ENCODE measurements at regions not wholly inside any gene's neighbourhood (a gene's known extent, or its start where the extent isn't known, plus 50 kb on each side); places are given as distances from the start of the nearest gene placed in this dataset.
"Not testable (repeated sequence)": the region's sequence is repeated elsewhere in the genome, so short reads cannot be mapped to it uniquely, and the experiment has no call there.

DNA sequence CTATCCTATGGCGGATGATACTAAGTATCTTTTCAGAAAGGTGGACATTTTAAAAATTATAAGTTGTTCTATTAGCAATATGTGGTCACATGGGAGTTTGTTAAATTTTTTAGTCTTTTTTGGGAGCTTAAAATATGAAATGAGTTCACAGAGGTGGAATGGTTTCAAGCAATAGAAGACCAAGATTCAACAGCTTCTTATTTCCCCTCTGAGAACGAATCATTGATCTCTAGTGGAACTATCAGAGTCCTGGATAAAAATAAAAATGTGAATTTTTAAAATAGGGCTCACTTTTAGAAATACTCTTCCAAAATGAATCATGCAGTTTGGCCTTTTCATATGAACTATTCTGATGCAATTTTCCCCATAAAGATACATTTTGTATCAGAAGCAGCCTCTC is 467.7 kb upstream of the KLF6 start:
- DNase-seq: no peak

DNA sequence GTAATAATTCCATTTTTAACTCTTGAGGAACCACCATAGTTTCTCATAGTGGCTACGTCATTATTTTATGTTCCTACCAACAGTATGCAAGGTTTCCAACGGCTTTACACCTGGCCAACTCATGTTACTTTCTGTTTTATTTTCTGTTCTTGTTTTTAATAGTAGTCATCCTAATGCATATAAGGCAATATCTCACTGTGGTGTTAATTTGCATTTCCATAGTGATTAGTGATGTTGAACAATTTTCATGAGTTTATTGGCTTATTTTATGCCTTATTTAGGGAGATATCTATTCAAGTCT is 465.5 kb upstream of the KLF6 start:
- DNase-seq: no peak

GRCh38 chr10:4249841-4250586 is 465.0 kb upstream of the KLF6 start:
- no peak for DNase-seq

DNA sequence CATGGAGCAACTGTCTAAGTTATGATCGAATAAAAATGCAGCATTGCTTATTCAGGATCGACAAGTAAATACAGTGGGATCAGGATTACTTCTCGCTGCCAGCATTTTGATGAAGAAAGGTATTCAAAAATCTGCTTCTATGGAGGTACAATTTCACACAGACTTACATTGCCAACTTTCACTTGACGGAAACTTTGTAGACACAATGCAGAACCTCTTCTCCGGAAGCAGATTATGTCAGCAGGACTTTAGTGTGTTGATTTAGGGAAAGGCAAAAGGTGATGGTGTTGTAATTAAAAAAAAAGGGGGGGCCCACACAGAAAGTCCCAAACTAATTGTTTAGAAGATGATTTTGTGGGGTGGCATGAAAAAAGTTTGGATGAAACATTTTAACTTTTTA is 462.4 kb upstream of the KLF6 start:
- no peak for DNase-seq

GRCh38 chr10:4246881-4247358 is 461.9 kb upstream of the KLF6 start:
- DNase-seq: no peak

DNA sequence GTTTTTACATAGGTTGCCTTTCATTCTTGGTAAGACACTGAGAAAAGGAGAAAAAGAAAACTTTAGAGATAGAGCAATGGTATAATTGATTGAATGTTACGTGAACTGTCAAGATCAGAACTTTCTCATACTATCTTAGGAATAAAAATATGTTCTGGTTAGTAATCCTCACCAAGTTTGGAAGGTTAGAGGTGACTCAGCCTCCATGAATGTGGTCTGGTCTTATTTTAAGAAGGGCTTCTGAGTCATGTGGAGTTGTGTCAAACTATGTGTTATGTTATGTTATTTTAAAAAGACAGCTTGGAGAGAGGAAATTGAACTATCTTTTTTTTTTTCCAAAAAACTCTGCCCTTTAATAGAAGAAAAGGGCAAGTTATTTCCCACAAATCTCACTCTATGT is 458.6 kb upstream of the KLF6 start:
- no peak for DNase-seq

DNA sequence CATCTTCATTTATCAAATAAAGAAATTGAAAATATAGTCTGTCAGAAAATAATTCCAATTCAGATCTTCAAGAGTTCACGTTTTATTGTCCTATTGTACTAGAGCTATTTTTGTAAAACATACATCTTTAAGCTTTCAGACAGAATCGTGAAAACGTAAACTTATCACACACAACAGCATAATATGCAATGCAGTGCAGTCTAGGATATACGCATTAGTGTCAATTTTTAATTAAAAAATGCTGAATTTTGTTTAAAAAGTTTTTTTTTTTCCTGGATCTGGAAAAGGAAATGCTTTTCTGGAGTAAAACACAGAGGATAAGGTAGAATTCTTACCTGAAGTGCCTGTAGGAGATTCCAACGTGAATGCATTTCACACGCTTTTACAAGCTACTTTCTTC is 458.2 kb upstream of the KLF6 start:
- no peak for DNase-seq

DNA sequence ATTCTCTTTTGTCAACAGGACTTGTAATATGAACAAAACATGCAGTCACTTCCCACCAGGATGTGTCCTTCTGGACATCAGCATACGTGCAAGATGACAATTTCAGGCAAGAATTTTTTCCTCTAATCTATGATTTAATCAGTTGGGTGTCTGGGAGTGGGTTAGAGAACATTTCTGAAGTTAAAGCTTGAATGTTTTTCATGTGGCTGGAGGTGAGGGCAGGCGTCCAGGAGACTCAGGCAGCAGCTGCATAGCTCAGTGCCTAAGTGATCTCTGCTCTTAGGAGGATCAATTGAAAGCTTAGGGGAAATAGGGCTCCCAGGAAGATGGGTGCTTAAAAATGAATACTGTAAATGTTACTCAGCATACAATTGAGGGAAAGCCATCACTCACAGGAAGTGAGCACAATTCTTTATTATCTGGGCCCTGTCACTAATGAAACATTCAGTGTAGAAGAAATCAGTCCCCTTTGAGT is 457.6 kb upstream of the KLF6 start:
- no peak for DNase-seq

GRCh38 chr10:4241724-4242345 is 456.8 kb upstream of the KLF6 start:
- DNase-seq: no peak

- DNase-seq: no peak
These were observed 455.7 kb upstream of the KLF6 start for GRCh38 chr10:4240608-4241197.

- DNase-seq: no peak
These were observed 454.2 kb upstream of the KLF6 start for GRCh38 chr10:4239186-4239585.

- not testable (repeated sequence) for DNase-seq
These were observed 451.9 kb upstream of the KLF6 start for GRCh38 chr10:4236905-4237304.

- no peak for DNase-seq
These were observed 449.7 kb upstream of the KLF6 start for GRCh38 chr10:4234661-4235060.

DNA sequence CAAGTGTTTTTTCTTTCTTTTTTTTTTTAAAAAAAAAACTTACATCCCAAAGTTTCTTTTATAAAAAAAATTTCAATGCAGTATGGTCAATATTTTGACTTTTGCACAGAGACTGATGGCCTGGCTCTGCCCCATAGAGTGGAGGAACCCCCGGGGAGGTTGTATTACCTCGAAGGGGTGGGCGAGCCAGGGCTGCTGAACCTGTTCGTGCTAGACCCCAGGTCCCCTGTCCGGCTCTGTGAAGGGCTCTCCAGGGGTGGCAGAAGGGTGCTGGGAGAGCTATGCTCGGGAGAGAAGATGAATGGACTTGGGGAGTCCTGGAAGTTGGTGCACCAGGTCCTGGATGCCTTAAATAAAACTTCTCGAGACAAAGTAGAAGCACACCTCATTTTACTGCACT is 446.4 kb upstream of the KLF6 start:
- no peak for DNase-seq

GRCh38 chr10:4230036-4230435 is 445.0 kb upstream of the KLF6 start:
- no peak for DNase-seq

GRCh38 chr10:4229106-4229505 is 444.1 kb upstream of the KLF6 start:
- DNase-seq: no peak

- no peak for DNase-seq
These were observed 442.6 kb upstream of the KLF6 start for GRCh38 chr10:4227586-4227985.

- DNase-seq: no peak
These were observed 442.0 kb upstream of the KLF6 start for GRCh38 chr10:4226941-4227540.

DNA sequence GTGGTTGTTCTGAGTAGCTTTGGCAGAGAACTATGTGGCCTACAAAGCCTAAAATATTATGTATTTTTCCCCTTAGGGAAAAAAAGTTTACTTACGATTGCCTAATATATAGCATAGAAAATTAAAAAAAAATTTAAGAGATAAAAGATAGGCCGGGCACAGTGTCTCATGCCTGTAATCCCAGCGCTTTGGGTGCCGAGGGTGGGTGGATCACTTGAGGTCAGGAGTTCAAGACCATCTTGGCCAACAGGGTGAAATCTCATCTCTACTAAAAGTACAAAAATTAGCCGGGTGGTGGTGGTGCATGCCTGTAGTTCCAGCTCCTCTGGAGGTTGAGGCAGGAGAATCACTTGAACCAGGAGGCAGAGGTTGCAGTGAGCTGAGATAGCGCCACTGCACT is 439.2 kb upstream of the KLF6 start:
- DNase-seq: no peak

GRCh38 chr10:4221310-4221709 is 436.3 kb upstream of the KLF6 start:
- DNase-seq: not testable (repeated sequence)

- no peak for DNase-seq
These were observed 434.9 kb upstream of the KLF6 start for GRCh38 chr10:4219901-4220300.

DNA sequence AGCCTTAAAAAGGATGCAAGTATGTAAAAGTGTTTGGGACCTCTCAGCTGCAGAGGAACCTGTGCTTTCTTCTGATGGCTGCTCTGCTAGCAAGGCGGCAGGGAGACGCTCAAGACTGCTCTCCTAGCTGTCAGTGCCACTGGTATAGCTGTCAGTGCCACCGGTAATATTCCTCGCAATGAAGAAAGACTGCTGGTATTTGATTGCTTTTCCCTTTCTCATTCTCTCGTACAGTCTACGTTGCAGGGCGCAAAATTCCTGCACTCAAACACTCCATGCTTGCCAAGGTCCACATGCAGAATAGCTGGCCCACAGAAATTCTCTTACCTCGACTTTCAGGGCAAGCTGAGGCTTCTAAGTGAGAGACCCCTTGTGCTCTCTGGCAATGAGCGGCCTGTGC is 432.6 kb upstream of the KLF6 start:
- DNase-seq: no peak

DNA sequence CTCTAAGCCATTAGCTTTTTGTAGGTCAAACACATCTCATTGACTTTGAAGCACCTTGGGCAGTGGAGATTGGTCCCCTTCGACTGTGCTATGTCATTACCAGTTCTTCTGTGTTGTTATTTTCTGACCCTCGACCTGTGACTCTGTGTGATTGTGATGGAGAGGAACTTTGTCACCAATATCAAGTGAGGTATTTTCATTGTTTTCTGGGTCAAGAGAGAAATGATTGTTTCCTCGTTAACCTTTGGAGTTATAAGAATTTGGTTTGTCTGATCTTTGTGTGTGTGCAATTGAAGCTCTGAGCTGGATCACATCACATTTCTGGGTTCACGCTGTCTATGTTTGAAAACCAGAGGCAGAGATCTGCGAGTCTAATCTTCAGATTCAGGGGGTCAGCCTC is 432.2 kb upstream of the KLF6 start:
- DNase-seq: no peak

GRCh38 chr10:4216726-4217125 is 431.7 kb upstream of the KLF6 start:
- DNase-seq: no peak

Data from SIG-M5 (cell line).